ENCODE measurements at regions not wholly inside any gene's neighbourhood (a gene's known extent, or its start where the extent isn't known, plus 50 kb on each side); places are given as distances from the start of the nearest gene placed in this dataset.

DNA sequence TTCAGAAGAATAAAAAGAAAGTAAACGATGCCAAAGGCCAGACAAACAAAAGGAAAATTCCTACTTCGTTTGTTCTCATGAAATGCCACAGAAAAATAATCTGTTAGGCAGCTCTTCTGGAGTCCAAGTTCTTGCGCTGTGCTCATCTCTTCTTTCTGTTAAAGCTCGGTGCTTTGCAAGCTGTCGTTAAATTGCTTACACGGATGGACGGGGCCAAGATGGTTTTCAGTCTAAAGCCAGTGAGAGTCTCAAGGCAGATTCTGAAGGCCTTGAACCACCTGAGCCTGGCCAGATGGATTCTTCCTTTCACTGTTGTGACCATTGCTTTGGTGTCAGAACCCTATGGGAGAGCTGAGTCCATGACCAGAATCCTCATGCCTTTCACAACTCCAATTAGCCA lies 97.6 kb upstream of the RMDN2 start:
- DNase-seq (ENCODE audit: low read depth) = no peak
- TF ChIP-seq, protein P1, sequence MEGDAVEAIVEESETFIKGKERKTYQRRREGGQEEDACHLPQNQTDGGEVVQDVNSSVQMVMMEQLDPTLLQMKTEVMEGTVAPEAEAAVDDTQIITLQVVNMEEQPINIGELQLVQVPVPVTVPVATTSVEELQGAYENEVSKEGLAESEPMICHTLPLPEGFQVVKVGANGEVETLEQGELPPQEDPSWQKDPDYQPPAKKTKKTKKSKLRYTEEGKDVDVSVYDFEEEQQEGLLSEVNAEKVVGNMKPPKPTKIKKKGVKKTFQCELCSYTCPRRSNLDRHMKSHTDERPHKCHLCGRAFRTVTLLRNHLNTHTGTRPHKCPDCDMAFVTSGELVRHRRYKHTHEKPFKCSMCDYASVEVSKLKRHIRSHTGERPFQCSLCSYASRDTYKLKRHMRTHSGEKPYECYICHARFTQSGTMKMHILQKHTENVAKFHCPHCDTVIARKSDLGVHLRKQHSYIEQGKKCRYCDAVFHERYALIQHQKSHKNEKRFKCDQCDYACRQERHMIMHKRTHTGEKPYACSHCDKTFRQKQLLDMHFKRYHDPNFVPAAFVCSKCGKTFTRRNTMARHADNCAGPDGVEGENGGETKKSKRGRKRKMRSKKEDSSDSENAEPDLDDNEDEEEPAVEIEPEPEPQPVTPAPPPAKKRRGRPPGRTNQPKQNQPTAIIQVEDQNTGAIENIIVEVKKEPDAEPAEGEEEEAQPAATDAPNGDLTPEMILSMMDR (IDR thresholded peaks at IDR 0.05; ENCODE audit: insufficient read depth, low read depth, low read length, missing control alignments) = no peak
- no peak overlapping the region for H3K4me3 ChIP-seq (ENCODE audit: low read depth, low read length)

DNA sequence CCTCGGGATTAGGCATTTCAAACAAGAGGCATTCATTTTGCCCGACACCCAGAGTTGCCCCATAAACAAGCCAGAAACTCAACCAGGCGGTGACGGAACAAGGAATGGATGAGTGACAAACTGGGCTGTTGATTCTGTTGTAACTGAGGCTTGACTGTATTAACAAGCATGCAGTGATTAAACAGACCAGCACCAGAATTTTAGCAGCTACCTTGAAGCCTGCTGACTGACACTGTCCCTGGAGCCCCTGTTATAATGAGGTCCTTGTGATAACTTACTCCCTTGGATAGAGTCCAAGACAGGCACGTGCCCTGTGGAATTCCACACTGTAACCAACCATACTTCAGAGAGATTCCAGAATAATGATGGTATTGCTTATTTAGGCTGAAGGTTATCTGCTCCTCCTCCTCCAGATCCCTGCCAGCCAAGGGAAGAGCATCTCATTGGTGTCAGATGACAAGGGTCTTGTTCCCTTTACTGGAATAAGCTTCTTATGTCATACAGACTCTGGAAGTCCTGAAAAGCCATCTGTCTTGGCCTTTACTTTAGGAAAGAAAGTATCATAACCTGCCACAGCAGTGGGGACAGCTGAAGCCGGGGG lies 97.1 kb upstream of the RMDN2 start:
- TF ChIP-seq, protein P1 (IDR thresholded peaks at IDR 0.05; ENCODE audit: insufficient read depth, low read depth, low read length, missing control alignments) = no peak
- no peak overlapping the region for H3K4me3 ChIP-seq (ENCODE audit: low read depth, low read length)
- no peak for DNase-seq (ENCODE audit: low read depth)

DNA sequence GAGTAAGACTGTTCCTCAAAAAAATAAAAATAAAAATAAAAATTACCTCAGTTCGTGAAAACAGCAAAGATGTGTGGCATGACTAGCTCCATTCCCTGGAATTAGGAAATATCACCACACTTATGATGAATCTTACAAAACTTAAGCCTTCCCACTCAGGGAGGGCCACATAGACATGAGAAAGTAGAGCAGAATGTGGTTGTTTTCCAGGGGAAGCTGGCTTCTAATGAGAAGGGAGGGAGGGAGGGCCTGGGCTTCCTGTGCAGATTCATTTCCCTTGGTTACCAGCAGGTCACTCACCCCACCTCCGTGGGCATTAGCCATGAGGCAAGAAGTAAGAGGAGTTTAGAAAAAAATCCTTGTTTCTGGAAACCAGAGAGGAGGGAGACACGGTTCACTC lies 95.9 kb upstream of the RMDN2 start:
- no peak overlapping the region for H3K4me3 ChIP-seq (ENCODE audit: low read depth, low read length)
- DNase-seq (ENCODE audit: low read depth) = peak; percentile 54
- TF ChIP-seq, protein P1 (IDR thresholded peaks at IDR 0.05; ENCODE audit: insufficient read depth, low read depth, low read length, missing control alignments) = no peak

DNA sequence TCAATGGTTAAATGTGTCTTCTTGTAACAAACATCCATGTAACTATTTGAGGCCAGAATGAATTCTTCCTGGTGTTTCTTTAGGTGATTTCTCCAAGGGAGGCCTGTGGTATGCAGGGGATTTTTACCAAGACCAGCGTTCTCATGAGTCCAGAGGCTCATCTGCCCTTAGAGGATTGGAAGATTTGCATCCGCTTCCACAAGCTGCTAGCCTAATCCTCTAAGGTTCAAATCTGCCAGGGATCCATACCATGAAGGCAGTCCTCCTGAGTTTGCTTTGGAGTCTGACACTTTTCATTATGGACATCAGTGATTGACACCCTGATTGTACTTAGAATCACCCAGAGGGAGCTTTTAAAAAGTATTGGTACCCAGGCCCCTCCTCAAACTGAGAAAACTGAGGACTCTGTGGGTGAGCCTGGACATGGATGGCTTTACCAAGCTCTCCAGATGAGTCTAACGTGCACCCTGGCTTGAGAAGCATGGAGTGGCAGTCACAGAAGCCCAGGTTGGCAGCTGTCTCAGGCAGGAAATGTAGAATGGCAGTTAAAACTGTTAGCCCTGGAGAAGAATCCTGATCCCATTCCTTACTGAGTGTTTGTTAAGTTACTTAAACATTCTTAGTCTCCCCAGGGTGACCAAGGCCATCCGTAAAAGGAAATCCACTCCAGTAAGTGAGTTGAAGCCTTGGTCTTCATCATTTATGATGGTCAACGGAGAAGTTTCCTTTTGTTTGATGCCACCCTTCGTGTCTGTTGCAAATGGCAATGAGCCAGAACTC lies 95.3 kb upstream of the RMDN2 start:
- TF ChIP-seq, protein P1 (IDR thresholded peaks at IDR 0.05; ENCODE audit: insufficient read depth, low read depth, low read length, missing control alignments) = no peak
- DNase-seq (ENCODE audit: low read depth) = peak; percentile 60
- H3K4me3 ChIP-seq (ENCODE audit: low read depth, low read length) = no peak overlapping the region

DNA sequence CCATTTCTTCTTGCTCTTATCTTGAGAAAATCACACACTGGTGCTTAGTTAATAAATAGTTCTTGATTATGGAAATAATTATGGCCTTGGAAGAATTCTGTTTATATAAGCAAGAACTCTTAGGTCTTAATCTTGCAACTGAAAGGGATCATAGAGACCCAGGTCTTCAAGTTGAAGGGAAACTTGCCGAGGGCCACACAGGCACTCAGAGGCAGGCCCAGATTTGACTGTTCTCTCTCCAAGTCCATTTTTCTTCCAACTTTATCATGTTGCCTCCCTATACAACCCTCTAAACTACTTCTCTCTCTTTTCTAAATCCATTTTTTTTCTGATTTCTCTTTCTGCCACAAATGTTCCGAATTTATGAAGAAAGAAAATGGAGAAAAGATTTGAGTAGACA lies 94.5 kb upstream of the RMDN2 start:
- no peak for DNase-seq (ENCODE audit: low read depth)
- no peak overlapping the region for H3K4me3 ChIP-seq (ENCODE audit: low read depth, low read length)
- TF ChIP-seq, protein P1 (IDR thresholded peaks at IDR 0.05; ENCODE audit: insufficient read depth, low read depth, low read length, missing control alignments) = no peak

DNA sequence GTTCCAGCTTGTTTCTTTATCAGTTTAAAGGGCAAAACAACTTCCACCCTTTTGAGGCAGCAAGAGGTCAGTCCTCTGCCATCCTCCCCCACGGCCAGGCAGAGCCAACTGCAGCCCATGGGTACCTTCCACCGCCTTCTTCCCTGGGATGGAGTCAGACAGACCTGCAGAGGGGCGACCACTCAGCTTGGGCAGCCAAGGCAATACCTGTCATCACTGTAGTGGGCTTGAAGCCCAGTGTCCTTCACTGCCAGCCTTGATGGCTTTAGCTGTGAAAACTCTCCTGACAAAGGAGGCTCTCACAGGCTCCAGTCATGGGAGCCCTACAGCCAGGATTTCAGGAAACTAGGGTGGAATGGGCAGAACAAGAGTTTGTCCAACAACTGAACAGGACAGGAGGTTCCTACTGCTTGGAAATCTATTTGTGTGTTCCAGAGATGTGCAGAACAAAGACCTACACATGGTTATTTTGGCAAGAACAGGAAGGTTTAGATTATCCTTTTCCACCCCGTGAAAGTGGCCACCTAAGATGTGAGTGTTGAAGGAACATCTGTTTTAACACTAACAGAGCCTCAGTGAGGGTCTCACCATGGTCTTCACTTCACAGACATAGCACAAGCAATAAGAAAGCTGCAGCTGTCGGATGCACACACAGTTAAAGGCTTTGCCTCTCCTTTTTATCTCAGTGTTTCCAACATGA lies 93.9 kb upstream of the RMDN2 start:
- H3K4me3 ChIP-seq (ENCODE audit: low read depth, low read length) = no peak overlapping the region
- TF ChIP-seq, protein P1 (IDR thresholded peaks at IDR 0.05; ENCODE audit: insufficient read depth, low read depth, low read length, missing control alignments) = no peak
- no peak for DNase-seq (ENCODE audit: low read depth)

All from GM12865 (cell line).